ENCODE measurements at regions not wholly inside any gene's neighbourhood (a gene's known extent, or its start where the extent isn't known, plus 50 kb on each side); places are given as distances from the start of the nearest gene placed in this dataset.

DNA sequence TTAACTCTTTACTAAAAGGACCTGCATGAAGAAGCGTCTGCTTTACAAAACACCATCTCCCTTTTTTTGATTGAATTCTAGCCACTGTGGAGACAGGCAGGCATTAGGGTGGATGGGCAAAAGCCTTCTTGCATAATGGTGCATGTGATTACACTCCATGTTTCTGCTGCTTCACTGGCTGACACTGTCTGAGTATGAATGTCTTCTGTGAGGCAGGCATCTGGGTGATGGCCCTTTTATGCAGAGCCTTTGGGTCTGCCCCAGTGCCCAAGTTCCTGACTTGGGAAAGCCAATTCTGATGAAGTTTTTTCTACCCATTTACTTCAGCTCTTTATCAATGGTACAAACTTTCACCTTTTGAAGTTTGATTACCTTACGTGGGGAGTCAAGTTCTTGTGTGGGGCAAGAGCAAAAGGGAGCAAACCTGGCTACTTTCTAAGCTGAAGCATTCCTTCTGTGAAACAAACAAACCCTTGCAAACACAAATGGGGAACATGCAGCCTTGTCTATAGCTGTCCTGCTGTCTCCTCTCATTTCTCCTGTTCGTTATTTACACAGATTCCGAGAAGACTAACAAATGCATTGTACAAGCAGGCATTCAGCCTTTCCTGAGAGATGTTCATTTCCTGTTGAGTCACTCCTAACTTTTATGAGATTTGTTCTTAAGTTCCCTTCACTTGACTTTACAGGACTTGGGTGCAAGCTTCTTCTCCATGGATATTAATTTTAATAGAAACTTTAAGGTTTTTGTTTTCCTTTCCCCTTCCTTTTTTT lies 301.9 kb downstream of the TLL1 start:
- Histone ChIP-seq H3K4me1 (ENCODE audit: control insufficient read depth in 1 of 2, insufficient read depth in 2 of 2, low read length in 2 of 2) (no peaks in the 10 kb centered on the region), H3K4me2 (ENCODE audit: low read length) (no peak overlapping the region), H4K20me1 (ENCODE audit: insufficient read depth) (no peaks in the 10 kb centered on the region), H3K9me2 (ENCODE audit: insufficient read depth) (no peaks in the 10 kb centered on the region), H3K79me2 (ENCODE audit: insufficient read depth, low read length) (no peaks in the 10 kb centered on the region), H3K4me3 (replicated peaks in 1 of 2; ENCODE audit: low read depth in 1 of 2, low read length in 2 of 2) (no peak overlapping the region), H3K9me3 (ENCODE audit: control insufficient read depth in 1 of 2, insufficient read depth in 1 of 2, low read depth in 1 of 2, low read length in 2 of 2) (no peaks in the 10 kb centered on the region), H3K36me3 (ENCODE audit: control insufficient read depth in 1 of 2, insufficient read depth in 2 of 2, low read length in 2 of 2) (no peaks in the 10 kb centered on the region), H3K9ac (ENCODE audit: low read length) (no peak overlapping the region), H2AFZ (ENCODE audit: low read depth, low read length, poor library complexity, severe bottlenecking) (no peak overlapping the region), H3K27me3 (ENCODE audit: insufficient read depth, low read length) (no peaks in the 10 kb centered on the region), H3K27ac (ENCODE audit: low read depth, low read length) (no peak overlapping the region)
- TF ChIP-seq JUND (IDR thresholded peaks at IDR 0.05) = no peak
- no peak for TF ChIP-seq POLR2A (IDR thresholded peaks at IDR 0.05; ENCODE audit: borderline replicate concordance, extremely low read depth, insufficient read depth, insufficient read length)
- TF ChIP-seq EZH2phosphoT487 (IDR thresholded peaks at IDR 0.05; ENCODE audit: borderline replicate concordance) = no peak
- TF ChIP-seq POLR2AphosphoS5 (IDR thresholded peaks at IDR 0.05; ENCODE audit: low read depth, low read length) = no peak
- TF ChIP-seq, protein P1, sequence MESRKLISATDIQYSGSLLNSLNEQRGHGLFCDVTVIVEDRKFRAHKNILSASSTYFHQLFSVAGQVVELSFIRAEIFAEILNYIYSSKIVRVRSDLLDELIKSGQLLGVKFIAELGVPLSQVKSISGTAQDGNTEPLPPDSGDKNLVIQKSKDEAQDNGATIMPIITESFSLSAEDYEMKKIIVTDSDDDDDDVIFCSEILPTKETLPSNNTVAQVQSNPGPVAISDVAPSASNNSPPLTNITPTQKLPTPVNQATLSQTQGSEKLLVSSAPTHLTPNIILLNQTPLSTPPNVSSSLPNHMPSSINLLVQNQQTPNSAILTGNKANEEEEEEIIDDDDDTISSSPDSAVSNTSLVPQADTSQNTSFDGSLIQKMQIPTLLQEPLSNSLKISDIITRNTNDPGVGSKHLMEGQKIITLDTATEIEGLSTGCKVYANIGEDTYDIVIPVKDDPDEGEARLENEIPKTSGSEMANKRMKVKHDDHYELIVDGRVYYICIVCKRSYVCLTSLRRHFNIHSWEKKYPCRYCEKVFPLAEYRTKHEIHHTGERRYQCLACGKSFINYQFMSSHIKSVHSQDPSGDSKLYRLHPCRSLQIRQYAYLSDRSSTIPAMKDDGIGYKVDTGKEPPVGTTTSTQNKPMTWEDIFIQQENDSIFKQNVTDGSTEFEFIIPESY (IDR thresholded peaks at IDR 0.05; ENCODE audit: extremely low read depth, insufficient replicate concordance, low read length) = no peak
- TF ChIP-seq RAD21 (IDR thresholded peaks at IDR 0.05; ENCODE audit: low read depth) = no peak
- TF ChIP-seq SRF (IDR thresholded peaks at IDR 0.05; ENCODE audit: low read depth) = no peak
- no peak for TF ChIP-seq SP1 (IDR thresholded peaks at IDR 0.05; ENCODE audit: low read depth)
- TF ChIP-seq, protein P2, sequence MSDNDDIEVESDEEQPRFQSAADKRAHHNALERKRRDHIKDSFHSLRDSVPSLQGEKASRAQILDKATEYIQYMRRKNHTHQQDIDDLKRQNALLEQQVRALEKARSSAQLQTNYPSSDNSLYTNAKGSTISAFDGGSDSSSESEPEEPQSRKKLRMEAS (IDR thresholded peaks at IDR 0.05) = no peak
- no peak for TF ChIP-seq EZH2 (IDR thresholded peaks at IDR 0.05)
- TF ChIP-seq EGR1 (IDR thresholded peaks at IDR 0.05; ENCODE audit: low read depth) = no peak
- DNase-seq (ENCODE audit: low read depth, low spot score) (no peak), ATAC-seq (no peak)
- no TSS peak for BruUV-seq (replicated peaks)
- CTCF ChIA-PET = no interaction called here
- RAD21 ChIA-PET (ENCODE audit: low non-redundant PET in 1 of 2, low total read pairs in 2 of 2, uncharacterized antibody in 2 of 2, unreplicated experiment in 2 of 2) = no interaction called here
- POLR2A ChIA-PET = no interaction called here
- intact Hi-C loops (cut with micrococcal nuclease) = no loop called here

All from HCT116 (cell line).